GM18502 (cell line): ENCODE measurements at regions not wholly inside any gene's neighbourhood (a gene's known extent, or its start where the extent isn't known, plus 50 kb on each side); places are given as distances from the start of the nearest gene placed in this dataset.
A peak's percentile ranks its signal among the peaks of the same experiment; 100 is the strongest.

Source experiments
- ATAC-seq: cut with Tn5 transposase; IDR thresholded peaks from one replicate; pipeline ENCODE4 v1.9.1; 2021; ENCODE audit warnings: mild to moderate bottlenecking; ENCODE audit not compliant: unreplicated experiment, poor library complexity

DNA sequence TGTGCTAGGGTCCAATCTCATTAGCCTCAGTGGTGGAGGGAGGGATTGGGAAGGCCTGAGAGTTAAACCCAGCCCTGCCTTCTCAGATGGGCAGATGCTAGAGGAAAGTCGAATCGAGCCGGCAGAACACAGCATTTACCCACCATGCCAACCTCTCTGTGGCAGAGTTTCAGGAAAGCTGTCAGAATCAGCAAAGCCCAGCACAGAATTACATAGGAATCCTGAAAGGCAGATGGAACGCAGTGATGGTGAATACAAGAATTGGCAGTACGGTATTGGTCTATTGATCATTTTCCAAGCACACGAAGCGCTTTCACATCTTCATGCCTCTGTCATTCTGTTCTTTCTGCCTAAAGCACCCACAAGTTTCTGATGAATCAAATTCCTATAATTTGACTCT is 417.7 kb upstream of the RBMS3 start:
- no peak for ATAC-seq

DNA sequence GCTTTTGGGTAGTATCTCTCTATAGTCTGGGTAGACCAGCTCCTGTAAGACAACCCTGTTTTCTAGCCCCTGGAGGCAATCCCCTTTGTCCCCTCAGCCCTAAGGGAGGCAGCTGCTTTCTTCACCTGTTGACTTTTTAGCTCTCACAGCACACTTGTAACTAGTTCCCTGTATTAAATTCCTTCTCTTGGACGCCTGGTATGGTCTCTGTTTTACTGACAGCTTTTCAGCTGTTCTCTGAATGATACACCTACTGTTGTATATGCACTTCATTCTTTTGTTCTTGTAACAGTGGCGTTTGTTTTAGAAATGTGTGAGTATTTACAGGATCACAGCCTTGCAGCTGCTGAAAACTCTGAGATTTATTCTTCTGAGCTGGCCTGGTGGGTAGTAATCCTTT is 413.0 kb upstream of the RBMS3 start:
- ATAC-seq = no peak

DNA sequence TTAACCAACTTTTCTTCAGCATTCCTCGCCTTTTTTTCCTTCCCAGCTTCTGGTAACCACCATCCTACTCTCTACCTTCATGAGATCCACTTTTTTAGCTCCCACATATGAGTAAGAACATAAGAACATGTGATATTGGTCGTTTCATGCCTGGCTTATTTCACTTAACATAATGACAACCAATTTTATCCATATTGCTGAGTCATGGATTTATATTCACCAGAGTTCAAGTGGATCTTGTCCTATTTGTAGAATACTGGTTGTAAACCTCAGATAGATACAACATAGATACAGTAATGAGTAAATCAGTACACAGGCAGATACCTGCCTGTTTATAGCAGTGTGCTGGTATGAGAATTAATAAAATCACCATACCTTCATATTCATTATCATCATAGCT is 412.0 kb upstream of the RBMS3 start:
- no peak for ATAC-seq

DNA sequence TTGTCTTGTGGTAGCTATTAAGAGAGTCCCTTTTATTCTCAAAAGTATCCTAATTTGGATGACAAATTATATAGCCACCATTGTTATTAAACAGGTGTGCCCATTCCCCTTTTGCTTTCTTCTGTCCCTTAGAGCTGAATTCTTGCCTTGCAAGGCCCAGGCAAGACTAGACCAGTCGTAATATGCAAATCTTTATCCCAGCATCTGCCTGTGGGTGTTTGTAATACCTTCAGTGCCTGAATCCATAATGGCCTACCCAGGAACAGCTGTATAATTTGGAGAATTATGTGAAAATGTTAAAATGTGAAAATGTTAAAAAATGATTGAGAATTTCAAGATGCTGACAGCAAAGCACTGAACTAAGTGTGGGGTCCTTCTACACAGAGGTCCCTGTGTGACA is 403.0 kb upstream of the RBMS3 start:
- ATAC-seq = no peak

DNA sequence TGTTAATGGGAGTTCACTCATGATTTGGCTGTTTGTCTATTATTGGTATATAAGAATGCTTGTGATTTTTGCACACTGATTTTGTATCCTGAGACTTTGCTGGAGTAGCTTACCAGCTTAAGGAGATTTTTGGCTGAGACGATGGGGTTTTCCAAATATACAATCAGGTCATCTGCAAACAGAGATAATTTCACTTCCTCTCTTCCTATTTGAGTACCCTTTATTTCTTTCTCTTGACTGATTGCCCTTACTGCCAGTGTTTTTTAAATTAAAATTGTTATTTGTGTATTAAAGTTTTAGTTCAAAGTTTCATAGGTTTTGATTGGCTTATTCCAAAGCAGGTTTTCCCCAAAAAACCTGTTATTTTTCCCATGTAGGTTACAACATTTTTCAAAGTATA is 390.5 kb upstream of the RBMS3 start:
- ATAC-seq = no peak

DNA sequence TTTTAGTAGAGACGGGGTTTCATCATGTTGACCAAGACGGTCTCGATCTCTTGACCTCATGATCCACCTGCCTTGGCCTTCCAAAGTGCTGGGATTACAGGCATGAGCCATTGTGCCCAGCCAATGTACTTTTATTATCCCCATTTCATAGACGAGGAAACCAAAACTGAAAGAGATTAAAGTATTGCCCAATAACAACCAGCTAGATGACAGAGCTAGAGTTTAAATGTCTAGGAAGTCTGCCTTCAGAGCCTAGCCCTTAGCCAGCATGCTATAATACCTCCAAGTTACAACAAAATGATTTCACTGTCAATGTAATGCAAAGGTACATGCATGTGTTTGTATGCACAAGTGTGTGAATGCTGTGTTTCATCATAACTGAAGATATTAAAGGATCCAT is 389.4 kb upstream of the RBMS3 start:
- ATAC-seq = no peak

DNA sequence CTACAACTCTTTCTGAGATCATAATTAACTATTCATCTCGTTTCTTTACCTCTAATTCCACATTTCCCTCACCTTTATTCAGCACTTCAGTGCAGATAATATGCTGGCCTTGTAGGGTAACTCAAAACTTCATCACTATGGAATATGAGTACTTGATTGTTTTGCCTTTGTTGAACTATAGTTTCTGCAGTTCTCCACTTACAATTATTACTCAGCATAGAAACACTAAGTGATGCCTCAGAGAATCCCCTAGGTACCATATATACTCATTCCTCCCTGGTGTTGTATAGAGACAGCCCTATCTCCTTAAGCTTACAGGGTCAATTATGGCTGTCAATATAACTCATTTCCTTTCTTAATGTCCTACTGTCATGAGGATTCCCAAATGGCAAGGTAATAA is 380.6 kb upstream of the RBMS3 start:
- no peak for ATAC-seq

DNA sequence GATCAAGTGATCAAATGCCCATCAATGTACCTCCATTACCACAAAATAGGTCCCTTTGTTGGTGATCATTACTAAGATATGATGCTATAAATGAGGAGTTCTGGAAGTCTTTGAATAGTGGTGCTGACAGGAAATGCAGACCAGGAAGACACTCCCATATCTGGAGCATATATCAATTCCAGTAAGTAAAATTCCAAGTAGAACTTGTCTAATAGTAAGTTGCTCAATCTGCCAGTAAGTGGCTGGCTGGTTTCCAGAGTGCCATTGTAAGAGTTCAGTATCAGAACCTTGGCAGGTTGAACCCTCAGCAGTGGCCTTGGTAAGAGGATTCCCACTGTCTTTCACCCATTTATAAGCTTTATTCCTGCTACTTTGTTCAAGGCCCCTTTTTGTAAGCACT is 379.9 kb upstream of the RBMS3 start:
- ATAC-seq = no peak

DNA sequence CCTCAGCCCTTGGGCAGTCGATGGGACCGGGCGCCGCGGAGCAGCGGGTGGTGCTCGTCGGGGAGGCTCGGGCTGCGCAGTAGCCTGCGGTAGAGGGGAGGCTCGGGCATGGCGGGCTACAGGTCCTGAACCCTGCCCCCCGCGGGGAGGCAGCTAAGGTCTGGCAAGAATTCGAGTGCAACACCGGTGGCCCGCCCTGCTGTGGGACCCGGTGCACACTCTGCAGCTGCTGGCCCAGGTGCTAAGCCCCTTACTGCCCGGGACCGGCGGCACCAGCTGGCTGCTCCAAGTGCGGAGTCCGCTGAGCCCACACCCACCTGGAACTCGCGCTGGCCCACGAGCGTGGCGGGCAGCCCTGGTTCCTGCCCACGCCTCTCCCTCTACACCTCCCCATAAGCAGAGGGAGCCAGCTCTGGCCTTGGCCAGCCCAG is 377.7 kb upstream of the RBMS3 start:
- no peak for ATAC-seq

DNA sequence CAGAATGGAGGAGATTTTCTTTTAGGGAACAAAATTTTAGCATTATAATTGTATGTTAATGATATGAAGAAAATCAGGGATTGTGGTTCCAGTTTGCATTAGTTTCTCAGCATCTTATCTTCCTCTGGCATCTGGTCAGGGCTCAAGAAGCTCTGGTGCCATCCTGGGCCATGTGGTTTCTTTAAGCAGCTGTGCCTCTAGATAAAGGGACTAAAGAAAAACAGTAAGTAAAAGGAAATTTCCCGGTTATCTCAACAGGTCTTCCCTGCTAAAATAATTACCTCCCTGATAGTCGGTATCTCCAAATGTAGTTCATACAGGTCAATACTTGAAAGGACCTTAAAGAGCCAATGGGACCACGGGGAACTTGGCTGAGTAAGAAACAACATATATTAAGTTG is 375.1 kb upstream of the RBMS3 start:
- ATAC-seq = no peak

DNA sequence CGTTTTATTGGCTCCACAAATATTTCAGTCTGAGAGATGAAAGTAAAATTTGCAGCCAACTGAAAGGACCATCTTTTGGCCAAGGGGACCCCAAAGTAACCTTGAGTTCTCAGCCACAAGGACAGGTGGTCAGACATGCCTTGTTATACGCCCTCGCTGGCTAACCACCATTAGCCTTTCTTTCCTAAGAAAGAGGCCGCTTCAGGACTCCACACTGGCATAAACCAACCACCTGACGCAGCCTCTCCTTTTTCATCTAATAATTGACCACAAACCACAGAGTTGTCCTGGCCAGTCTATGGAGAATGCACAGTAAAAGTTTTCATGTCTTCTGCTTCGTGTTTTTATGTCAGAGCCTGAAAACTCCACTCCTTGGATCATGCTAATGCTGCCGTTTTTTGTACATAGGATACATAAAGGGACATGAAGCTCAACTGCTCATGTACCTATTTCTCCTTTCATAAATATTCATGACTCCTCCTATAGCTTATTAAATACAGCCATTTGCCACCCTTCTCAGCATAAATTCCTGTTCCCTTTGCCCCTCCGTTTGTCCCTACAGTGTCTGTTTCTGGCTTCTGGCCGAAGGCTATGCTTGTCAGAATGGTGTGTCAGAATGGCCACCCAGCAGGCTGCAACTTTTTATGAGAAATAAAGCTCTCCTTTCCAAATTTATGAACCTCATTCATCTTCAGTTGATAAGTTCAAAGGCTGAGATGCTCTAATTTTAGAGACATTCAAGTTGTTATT is 374.1 kb upstream of the RBMS3 start:
- ATAC-seq = no peak

DNA sequence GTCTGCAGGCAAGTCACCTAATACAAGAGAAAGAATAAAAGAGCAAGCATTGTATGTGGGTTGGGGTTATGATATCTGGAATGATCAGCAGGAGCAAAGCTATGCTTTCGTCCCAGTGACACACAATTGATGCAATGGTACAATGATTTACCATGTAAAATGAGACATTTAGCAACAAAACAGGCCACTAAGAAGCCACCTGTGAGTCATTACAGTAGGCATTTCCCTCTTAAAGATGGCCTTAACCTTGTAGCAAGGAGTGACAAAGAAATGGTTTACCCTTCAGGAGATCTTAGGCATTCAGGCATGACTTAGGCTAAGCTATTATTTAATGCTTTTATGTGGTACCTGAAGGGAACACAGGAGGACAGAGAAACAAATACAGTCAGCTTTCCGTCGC is 373.3 kb upstream of the RBMS3 start:
- no peak for ATAC-seq

DNA sequence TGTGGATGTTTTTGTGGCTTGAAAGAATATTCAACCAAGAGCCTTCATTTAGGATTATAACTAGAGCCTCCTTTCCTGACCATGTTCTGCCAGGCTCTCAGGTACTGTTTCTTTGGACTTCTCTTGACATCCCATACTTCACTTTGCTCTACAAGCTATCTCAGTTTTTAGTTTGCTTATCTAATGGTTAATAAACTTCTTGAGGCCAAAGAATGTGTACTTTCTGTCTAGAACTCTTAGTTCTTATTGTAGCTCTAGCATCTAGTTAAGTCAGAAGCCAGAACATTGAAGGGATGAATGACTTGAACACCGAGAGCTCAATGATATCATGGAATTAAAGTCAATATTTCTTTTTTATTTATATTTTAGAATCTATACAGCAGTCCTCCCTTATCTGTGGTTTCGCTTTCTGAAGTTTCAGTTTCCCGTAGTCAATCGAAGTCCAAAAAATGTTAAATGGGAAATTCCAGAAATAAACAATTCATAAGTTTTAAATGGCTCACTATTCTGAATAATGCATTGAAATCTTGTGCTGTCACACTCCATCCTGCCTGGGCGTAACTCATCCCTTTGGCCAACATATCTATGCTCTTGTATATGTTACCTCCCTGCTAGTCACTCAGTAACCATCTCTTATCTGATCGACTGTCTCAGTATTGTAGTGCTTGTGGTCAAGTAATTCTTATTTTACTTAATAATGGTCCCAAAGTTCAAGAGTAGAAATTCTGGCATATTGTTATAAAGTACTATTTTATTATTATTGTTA is 368.6 kb upstream of the RBMS3 start:
- ATAC-seq = no peak

DNA sequence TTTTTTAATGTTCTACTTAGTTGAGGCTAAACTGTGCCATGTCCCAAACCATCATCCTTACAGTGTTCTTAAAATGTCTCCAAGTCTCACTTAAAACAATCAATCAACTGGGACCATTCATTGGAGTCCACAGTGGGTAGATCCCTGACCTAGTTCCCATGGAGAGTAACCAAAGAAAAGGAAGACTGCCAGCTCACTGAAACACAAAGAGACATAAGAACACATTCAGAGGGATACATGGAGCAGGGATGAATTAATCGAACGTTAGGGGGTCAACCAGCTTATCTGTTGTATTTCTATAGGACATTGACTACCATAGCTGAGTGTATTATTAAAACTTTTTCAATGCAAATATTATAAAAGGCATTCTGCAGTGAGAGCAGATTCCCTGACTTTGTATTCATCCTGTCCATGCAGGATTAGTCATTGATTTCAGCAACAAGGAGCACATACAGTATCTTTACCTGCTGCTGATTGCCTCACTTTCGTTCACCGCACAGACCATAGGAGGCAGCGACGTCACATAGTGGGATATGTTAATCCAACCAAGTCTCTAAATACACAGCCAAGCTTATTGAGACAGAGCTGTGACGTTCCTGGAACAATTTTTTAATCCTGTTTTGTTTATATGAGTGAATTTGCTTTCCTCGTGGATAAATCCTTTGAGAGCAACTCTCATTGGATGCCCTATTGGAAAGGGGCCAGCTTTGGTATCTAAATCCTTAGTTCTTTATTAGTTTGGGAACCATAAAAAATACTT is 364.9 kb upstream of the RBMS3 start:
- no peak for ATAC-seq

DNA sequence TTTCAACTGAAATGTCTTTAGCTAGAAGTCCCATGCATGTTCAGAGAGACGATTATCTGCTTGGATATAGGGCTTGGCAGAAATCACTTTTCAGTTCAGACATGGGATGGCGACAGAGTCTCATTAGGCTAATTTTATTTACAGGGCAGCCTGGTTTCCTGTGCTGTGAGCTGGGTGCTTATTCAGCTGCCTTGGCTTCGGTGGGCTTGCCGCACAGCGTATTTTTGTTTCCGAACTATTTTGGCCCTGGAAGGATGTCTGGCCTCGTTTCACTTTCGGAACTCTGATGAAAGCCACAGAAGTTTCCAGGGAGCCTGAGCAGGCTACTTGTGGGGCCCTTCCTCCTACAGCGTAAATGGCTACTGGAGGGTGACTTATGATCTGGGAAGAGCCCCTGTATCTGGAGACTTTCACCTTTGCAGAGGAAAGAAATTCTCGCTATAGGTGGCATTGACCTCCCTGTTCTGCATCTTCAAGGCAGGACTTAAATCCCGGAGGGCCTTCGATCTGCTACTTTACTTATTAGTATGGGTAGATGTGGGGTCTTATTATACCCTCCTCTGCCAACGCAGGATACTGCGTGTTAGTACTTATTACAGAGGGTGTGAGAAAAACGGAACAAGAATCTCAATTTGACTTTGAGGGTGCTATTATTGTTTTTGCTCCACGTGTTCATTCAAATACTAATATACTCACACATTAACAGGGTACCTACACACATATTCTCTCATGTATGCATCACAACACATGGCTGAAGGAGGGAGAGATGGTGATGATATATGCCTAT is 364.0 kb upstream of the RBMS3 start:
- ATAC-seq = peak; percentile 90

DNA sequence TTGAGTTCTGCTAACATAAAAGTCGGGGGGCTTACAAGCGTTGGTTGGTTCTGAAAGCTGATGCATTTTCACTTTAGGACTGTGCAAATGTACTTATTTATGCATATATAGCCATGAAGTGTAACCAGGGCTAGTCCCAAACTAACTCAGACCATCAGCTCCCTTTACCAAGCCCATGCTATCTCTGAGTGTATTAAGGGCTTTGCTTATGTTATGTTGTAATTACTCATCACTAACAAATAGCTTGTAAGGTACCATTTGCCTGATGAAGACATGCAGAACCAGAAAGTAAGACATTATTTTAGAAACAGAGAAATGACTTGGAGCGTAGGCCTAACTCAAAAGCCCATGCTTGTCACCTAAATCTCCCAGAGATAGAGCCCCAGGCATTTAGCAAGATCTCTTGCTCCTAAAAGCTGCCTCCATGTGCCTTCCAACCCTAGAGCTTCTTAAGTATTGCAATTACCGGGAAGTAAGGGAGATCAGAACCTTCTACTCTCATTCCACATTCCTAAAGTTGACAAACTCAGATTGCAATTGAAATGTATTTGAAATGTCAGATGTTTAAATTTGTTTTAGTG is 362.9 kb upstream of the RBMS3 start:
- no peak for ATAC-seq

DNA sequence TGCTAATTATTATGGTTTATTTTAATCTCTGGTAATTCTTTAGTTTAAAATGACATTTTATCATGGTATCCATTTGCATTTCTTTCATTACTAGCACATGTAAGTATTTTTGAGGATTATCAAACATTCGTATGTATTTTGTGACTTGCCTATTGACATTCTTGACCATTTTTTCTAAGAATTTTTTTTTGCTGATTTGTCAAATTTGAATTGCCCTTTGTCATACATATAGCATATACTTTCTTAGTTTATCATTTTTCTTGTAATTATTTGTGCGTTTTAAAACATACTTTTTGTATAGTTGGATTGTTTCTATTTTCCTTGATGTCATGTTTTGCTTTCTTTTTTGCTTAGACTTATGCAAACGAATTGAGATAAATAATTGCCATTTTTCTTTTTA is 358.5 kb upstream of the RBMS3 start:
- ATAC-seq = no peak

DNA sequence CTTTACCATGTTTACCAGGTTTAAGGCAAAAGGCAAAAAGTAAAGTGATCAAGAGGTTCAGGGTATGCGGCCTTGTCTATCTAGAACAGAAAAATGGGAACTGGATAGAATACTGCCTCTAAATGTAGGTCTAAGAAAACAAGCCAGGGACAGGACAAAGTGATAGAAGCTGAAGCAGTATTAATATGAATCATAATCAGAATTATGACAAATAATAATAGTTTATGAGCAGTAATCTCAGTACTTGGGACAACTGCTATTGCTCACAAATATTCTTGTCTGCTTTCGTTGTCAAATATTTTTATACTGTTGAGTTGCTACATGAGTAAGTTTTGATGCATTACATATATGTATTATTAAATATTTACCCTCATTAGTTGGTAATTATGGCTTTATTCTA is 356.9 kb upstream of the RBMS3 start:
- ATAC-seq = no peak

DNA sequence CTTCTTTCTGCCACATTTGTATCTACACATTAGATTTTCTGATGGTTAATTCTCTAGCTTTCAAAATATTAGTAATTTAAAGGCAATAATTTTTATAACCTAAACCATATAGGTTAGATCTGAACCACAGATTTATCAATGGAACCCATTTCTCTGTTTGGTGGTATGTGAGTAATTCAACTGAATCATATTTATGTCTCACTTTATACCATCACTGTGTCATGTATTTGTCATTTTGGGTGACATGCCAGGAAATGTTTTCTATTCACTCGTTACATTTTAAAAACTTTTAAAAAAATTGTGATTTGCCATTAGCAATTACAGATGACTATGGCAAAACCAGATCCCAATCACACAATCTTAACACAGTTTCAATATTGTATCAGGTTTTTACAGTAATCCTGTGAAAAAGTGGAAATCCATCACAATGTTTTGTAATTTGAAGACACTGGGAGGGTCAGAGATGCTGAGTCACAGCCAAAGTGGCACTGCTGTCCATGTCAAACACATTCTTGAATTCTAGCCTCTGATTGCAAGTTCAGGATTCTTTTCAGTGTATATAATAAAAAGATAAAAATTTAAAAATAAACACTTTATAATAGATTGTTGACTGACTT is 356.0 kb upstream of the RBMS3 start:
- ATAC-seq = no peak

DNA sequence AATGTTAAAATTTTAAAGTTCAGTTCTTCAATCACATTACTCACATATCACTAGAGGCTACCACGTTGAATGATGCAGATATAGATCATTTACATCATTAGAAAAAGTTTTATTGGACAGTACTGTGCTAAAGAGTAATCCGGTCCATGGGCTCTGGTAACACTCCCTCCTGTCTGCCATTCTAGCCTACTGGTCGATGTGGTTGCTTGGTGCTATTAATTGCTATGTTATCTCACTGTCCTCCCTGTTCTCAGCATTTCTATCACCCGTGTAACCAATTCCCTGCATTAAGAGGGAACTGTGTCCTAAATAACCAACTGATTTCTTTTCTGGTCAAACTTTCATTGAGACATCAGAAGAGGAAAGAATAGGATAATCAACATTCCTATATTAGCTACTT is 347.5 kb upstream of the RBMS3 start:
- ATAC-seq = no peak
